Activated CD8-positive, alpha-beta memory T cell treated with anti-CD3 and anti-CD28 coated beads, Interleukin-2, amount 50 U/mL, for 1 hour (primary cell): ENCODE measurements at regions not wholly inside any gene's neighbourhood (a gene's known extent, or its start where the extent isn't known, plus 50 kb on each side); places are given as distances from the start of the nearest gene placed in this dataset.

Experiments used
- DNase-seq: peaks from one replicate; pipeline ENCODE4 v3.0.0-alpha.2; 2020; ENCODE audit errors: extremely low read depth

DNA sequence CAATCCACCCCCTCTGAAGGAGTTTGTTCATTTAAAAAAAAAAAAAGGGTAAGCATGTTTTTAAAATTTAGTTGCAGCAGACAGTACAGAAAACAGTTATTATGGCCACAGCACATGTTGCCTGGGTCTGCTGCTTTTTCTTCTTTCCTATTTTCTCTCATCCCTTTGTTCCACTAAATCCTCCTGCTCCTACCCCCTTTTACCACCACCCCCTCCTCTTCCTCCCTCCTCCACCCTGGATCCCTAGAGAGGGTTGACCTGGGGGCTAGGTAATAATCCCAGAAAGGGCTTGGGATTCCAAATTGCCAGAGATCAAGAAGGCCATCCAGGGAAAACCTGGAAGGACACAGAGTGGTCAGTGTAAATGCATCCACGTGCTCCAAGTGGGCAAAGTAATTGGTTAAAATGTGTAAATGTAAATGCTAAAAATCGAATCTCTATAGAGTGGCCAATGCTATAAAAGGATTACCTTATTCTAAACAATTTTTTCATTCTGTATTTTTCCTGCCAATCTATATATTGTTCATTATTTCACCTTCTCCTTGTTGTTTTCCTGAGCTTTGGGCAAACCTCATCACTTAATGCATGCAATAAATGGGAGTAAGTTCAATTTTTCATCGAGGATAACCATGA, 89.0 kb upstream of the PIK3CG start:
- no peak for DNase-seq

DNA sequence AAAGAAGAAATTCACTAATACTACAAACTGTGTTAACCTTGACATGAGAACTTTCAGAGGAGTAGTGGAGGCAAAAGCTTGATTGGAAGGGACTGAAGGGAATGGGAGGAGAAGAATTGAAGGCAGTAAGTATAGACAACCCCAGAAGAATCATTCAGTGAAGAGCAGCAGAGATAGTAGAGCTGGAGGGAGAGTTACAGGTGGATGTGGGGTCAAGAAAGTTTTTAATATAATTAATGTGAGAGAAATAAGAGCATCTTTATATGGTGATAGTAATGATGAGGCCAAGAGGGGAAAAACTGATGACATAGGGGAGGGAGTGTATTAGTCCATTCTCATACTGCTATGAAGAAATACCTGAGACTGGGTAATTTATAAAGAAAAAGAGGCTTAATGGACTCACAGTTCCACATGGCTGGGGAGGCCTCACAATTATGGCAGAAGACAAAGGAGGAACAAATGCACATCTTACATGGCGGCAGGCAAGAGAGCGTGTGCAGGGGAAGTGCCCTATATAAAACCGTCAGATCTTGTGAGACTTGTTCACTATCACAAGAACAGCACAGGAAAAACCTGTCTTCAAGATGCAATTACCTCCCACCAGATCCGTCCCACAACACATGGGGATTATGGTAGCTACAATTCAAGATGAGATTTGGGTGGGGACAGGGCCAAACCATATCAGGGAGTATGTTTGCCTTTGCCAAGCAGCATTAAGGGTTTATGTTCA, 88.3 kb upstream of the PIK3CG start:
- DNase-seq = no peak

DNA sequence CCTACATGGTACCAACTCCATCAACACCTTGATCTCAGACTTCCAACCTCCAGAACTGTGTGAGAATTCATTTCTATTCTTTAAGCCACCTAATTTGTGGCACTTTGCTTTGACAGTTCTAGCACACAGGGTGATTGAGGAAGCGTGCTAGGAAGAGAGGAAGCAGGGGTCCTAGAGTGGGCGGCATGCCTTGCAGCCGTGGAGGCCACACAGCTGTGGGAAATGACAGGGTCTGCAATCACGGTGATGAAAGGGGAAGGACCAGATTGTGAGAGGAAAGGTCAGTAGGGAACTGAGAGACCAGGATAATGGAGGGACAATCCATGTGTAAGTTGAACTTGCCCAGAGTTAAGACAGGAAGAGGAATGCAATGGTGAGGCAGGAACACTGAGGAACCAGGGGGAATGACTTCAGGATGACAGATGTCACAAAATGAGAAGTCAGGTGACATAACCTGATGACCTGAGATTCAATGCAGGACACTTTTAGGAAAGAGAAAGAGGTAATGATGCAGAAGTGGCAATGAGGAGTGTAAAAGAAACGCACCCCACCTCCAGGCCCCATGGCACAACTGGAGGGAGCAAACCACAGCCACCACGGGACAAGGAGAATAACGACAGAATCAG, 87.3 kb upstream of the PIK3CG start:
- DNase-seq = no peak

DNA sequence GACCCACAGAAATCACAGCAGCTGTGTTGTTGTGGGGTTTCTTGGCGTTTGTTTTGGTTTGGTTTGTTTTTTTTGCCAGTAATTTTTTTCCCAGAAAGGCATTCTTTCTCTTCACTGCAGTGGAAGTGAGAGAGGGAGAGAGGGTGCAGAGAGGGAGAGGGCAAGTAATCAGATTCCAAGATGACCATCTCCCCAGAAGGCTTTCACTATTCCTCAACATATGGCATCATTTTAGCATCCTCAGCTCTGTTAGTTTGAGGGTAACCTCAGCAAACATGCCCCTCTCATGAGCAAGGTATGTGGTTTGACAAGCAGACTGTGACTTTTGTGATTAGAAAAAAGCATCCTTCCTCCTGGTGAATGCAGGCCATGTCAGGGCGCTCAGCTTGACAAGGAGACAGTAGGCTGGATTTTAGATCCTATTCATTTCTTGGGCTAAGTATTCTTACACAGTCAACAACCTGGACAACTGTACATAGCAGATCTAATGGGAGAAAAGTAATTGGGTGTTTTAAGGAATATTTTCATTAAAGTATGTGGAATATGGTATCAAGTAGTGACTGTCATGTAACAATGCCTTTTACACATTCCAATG, 86.3 kb upstream of the PIK3CG start:
- DNase-seq = no peak

DNA sequence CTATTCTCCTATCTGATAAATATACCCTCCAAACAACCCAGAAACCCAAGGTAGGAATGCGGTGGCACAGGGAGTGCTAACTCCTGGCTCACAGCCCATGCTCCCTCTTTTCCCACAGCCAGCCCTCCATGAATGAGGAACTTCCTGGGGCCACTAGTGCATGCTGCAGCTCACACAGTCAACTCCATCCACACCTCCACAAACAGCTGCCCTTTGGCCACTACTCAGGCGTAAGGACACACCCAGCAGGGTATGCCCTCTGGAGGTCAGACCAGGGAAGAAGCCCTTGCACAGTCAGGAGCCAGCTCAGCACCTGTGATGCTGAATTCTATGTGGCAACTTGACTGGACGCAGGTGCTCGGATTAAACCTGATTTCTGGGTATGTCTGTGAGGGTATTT, 85.2 kb upstream of the PIK3CG start:
- DNase-seq = no peak

DNA sequence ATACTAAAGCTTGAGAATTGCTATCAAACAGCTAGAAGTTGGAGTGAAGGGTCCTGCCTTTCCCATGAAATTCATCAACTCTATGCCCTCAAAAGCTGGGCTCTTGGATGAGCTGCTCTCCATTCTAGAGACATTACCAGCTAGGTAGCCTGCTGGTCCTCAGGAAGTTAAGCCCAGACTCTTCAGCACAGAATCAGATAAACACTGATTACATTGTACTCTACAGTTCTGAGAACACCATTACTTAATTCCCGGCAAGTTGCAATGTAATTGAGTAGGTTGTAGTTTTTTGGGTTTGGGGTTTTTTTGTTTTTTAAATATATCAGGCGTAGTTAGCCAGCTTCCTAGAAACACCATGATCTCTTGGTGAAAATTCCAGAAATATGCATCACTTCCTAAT, 84.1 kb upstream of the PIK3CG start:
- no peak for DNase-seq

DNA sequence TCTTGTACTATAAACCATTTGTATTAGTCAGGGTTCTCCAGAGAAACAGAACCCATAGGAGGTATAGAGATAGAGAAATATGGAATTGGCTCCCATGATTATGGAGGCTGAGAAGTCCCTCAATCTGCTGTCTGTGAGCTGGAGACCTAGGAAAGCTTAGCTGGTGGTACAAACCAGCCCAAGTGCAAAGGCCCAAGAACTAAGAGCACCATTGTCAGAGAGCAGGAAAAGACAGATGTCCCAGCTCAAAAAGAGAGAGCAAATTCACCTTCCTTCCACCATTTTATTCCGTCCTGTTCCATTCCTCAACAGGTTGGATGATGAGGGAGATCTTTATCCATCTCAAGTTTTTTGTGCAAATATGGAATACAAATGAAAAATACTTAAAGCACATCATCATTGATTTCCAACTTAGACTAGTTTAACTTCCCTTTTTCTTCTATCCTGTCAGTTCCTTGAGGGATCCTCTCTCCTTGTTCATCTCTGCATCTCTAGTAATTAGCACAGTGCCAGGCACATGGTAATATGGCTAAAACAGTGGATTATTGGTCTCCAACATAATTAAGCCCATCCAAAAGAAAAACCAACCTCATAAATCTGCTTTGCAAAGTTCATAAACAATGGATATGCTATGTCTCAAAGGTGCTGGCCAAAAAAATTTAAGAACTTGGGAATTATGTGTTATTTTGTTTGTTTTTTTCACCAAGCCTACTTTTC, 83.1 kb upstream of the PIK3CG start:
- no peak for DNase-seq

DNA sequence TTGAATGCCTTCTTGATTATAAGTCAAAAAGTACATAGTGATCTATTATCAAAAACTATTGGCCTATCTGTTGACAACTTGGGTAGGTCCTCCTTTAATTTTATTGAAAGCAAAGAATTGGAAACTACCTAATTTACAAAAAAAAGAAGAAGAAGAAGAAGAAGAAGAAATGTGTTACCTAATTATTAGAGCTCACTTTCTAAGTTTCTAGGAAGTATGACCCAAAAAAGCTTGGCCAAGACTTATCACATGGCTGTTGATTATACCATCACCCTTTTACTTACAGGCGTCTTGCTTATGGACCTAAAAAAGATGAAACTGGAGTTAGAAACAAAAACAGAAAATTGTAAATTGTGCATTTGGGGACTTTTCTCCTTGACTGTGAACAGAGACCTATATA, 81.8 kb upstream of the PIK3CG start:
- no peak for DNase-seq

DNA sequence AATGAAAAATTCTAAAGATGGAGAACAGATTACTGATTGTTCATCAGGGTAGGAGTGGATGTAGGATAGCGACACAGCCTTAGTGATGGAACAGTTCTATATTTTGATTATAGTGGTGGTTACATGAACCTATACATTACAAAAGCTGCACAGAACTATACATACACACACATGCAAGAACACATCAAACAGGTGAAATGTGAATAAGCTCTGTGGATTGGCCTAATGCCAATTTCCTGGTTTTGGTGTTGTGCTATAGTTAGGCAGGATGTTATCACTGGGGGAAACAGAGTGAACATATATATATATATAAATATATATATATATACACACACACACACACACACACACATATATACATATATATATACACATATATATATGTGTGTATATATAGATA, 76.4 kb upstream of the PIK3CG start:
- DNase-seq = no peak

DNA sequence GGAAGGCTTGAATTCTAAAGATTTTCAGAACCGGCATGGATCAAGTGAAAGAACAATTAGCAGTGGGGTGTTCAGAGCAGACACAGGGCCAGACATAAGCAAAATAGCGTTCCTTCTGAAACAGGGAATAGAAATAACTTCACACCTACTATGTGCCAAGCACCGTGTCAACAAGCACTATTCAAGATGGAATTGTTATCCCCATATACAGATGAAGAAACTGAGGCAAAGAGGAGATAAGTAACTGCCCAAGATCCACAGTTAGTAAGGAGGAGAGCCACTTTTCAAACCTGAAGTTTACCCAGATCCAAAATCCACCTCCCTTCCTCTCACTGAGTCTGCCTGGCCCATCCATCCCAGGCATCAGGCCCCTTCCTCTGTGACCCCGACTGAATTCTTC, 73.6 kb upstream of the PIK3CG start:
- DNase-seq = no peak

DNA sequence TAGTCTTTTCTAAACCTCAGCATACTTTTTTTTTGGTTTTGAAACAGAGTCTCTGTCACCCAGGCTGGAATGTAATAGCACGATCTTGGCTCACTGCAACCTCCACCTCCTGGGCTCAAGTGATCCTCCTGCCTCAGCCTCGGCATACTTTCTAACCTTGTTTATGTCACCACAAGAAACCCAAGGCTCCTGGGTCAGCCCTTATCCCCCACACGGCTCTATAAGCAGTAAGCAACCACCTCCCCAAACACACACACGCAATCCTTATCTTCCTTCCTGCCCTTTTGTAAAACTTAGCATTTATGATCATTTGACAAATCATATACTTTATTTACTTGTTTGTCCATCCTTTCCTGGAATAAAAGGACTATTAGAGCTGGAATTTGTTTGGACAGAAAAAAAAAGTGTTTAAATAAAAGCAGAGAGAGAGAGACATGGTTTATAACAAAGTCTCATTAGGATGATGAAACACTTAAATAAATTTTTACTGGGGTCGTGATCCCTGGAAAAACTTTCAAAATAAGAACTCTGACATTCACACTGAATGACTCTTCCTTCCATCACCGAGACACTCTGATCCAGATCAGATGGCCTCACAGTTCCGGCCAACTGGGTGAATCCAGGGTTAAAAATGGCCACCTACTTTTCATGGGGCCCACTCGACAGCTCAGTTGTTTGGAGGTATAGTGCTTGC, 72.7 kb upstream of the PIK3CG start:
- no peak for DNase-seq

DNA sequence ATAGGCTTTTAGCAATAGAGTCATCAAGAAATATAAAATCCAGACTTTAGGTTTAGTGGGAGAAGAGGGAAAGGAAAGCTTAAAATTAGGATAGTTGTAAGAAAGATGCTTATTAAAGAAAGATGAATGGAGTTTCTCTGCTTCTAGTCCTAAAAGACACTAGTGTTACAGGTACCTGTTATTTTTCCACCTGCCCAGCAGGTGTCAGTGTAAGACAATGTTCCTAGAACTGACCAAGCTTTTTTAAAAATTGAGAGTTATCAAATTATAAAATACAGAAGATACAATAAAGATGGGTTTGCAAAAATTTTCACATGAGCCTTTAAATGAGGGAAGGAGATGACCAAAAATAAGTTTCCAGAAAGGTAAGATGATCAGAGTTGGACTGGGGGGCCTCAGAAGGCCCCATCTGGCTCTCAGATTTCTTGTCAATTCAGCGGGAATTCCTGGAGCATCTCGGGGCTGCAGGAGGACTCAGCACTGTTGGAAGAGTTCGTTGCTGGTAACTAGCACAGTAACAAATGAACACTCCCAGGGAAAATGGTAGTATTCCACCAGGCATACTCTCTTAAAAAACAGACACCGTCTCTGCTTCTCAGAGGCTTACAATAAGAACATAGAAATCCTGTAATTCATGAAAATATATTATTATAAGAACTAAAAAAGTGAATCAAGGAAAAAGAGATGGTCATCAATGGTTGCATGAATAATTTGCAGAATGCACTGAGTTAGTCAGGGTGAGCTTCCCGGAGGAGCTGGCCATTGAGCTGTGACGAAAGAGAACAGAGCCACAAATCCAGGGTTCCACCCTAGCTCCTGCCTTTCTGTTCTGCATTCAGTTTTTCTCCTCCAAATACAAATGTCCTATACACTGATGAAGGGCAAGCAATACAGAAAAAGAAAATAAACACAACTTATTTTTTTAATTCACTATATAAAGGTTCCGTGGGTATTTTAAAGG, 71.8 kb upstream of the PIK3CG start:
- DNase-seq = no peak

DNA sequence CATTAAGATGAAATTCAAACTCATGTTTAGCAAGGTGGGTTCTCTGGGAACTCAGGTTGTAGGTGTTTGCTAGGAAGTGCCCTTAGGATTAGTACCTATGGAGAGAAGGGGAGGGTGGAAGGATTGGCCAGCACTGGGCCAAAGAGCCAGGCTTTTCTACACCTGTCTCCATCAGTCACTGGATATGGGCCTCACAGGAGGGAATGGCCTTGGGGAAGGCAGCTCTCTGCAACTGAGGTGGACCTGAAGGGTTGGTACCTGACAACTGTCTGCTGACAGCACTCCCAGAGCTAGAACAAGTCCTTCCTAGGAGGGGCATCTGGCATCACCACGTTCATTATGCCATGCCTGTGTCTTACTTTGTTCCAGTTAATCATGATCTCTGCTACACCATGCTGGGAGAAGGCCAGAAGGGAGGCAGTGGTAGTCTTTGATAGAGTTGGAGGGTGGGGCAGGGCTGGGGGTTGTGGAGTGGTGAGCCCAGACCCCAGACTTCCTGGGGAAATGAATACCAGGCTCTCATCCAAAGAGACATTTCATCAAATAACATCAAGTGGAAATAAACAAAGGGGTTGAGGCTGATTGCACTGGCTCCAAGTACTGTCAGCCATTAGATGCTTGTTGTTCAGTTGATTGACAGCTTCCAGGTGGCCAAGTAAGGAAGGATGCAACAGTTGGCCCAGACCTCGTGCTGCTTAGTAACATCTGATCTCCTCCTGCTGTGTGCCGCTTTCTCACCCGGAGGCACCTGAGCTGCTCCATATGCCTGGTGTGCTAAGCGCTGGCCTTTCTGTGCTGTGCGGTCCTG, 70.6 kb upstream of the PIK3CG start:
- no peak for DNase-seq

DNA sequence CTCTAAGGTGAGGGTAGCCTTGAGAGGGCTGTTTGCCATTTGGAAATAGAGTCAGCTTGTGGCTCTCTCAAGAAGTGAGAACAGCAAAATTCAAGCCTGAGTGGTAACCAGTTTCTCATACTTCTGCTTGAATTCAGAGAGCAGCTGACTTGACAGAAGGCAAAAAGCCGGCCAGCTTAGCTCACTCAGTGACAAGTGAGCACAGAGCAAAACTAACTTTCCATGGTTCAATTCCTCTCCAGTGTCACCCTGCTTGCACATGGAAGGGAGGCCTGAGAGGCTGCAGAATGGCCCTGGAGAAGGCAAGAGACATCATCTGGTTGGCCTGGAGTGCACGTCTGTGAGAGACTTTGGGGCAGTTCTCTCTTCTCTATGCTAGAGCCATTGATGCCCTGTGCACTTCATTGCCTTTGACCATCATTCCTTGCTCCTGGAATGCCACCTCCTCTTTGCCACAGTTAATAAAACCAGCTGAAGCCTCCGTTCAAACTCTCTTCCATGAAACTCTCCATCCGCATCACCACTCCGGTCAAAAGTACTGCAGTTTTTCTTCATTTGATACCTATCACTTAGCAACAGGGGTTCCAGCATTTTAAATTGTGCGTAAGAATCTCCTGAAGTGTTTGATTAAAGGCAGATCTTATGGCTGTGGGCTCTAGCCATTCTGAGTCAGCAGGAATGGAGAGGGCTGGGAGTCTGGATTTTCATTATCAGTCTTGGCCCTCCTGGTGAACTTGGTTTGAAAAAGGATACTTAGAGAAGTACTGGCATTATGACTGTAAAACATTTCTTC, 69.8 kb upstream of the PIK3CG start:
- DNase-seq = no peak

DNA sequence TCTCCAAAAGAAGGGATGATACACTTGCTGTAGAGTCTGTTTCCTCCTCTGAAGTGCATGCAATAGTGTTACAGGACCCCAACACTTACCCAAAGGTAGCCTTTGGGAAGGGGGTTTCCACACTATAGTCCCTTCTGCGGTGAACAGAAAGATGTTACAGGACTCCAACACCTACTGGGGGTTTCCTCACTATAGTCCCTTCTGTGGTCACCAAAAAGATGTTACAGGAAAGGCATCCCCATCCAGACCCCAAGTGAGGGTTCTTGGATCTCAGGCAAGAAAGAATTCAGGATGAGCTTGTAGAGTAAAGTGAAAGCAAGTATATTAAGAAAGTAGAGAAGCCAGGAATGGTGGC, 69.2 kb upstream of the PIK3CG start:
- DNase-seq = no peak

DNA sequence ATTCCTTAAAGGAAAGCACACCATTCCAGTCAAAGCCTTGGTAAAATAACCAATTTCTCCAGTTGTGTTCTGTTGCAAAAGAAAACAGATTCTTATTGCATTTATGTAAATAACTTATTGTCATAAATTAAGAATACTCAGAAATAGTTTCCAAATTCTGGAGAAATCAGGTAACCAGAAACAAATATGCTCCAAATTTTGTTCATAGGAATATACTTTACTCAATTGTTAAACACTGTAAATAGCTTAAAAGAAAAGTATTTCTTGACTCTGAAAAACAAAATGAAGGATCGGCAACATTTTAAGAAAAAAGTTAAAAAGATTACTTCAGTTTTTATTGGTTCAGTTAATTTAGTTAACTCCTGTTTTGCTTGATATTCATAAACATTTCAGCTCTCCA, 67.1 kb upstream of the PIK3CG start:
- no peak for DNase-seq

DNA sequence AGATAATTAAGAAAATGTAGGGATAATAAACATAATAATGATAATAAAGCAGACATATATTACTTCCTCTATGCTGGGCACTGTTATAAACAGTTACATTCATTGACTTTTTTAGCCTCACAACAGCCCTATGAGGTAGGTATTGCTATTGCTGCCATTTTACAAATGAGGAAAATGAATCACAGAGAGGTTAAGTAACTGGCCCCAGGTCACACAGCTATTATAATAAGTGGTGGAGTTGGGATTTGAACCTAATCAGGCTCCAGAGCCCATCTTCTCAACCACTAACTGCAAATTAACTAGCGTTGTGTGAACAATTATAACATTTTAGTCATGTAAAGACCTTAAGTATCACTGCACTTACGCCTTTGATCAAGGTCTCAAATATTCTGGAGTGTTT, 62.5 kb upstream of the PIK3CG start:
- no peak for DNase-seq

DNA sequence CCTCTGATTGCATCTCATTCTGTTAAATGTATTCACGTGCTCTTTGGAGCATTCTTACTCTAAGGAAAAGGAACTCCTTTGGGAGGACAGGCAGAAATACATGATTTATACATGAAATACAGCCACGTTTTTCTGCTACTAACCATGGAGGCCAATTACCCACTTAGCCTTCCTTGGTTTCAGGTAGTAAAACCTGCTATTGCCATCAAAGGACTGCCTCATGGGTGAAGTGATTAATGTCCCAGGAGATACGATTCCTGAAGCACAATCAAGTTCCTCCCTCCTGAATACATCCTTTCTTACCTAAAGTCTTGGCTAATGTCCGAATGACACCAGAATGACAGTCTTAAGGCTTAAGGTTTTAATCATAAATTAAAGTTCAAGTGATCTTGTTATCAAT, 58.5 kb upstream of the PIK3CG start:
- no peak for DNase-seq

DNA sequence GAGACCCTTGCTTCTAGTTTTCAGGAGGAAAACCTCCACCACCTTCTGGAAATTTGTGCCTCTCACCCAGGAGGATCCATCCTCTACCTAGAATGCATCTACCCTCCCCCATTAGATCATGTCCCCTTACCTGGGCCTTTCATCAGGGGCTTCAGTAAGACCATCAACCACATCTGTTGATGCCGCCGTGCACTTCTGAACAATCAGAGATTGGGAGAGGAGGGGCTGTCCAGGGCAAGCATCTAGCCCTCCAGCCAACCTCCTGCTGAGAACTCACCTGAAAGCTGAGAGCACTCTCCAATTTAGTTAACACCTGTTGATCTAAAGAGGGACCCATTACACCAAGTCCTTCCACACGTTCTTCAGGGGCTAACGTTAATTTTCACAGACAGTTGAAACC, 57.6 kb upstream of the PIK3CG start:
- DNase-seq = no peak
